Tibial artery (tissue), 4 donors: ENCODE measurements at regions not wholly inside any gene's neighbourhood (a gene's known extent, or its start where the extent isn't known, plus 50 kb on each side); places are given as distances from the start of the nearest gene placed in this dataset.
A peak's percentile ranks its signal among the peaks of the same experiment; 100 is the strongest.

Source experiments
- DNase-seq, 2 donors: peaks; one replicate each; pipeline ENCODE4 v3.0.0-alpha.2; 2019
- H3K27ac ChIP-seq, 2 donors: fragments of 200-600 bp; sonication (generic) in 1 of 2; 1 replicate in 1 of 2; 2 replicates in 1 of 2; pipeline ENCODE4 v1.5.1; 2018 to 2019; ENCODE audit warnings: mild to moderate bottlenecking in 1 of 2
- H3K27me3 ChIP-seq, 2 donors: fragments of 200-600 bp; sonication (generic) in 1 of 2; one replicate each; pipeline versions ENCODE4 v1.5.1 to v1.6.0; 2016 to 2019
- H3K36me3 ChIP-seq, 3 donors: fragments of 200-600 bp; sonication (generic) in 2 of 3; one replicate each; pipeline ENCODE4 v1.5.1; 2016 to 2019; ENCODE audit warnings: mild to moderate bottlenecking in 2 of 3
- H3K4me1 ChIP-seq, 4 donors: fragments of 200-600 bp; sonication (generic) in 2 of 4; 1 replicate in 3 of 4; 2 replicates in 1 of 4; pipeline ENCODE4 v1.5.1; 2016 to 2019
- H3K4me3 ChIP-seq, 2 donors: fragments of 200-600 bp; sonication (generic) in 1 of 2; 1 replicate in 1 of 2; 2 replicates in 1 of 2; pipeline ENCODE4 v1.5.1; 2018 to 2019; ENCODE audit warnings: mild to moderate bottlenecking in 2 of 2
- H3K9me3 ChIP-seq, 3 donors: fragments of 200-600 bp; sonication (generic) in 1 of 3; one replicate each; pipeline ENCODE4 v1.5.1; 2016 to 2019
- intact Hi-C: fragments of 100-400 bp; cut with DNase I; formaldehyde crosslinking; loops from one replicate; pipeline ENCODE4 v1.15.0; 2023; ENCODE audit warnings: low total_unique reads
- TF ChIP-seq, protein P1 (sequence below), 2 experiments: fragments of 200-600 bp in 1 of 2; fragments of 450-650 bp in 1 of 2; IDR thresholded peaks; one replicate each; pipeline ENCODE4 v1.5.1; 2017 to 2019; ENCODE audit warnings: antibody characterized with exemption in 2 of 2, mild to moderate bottlenecking in 1 of 2, moderate library complexity in 1 of 2

DNA sequence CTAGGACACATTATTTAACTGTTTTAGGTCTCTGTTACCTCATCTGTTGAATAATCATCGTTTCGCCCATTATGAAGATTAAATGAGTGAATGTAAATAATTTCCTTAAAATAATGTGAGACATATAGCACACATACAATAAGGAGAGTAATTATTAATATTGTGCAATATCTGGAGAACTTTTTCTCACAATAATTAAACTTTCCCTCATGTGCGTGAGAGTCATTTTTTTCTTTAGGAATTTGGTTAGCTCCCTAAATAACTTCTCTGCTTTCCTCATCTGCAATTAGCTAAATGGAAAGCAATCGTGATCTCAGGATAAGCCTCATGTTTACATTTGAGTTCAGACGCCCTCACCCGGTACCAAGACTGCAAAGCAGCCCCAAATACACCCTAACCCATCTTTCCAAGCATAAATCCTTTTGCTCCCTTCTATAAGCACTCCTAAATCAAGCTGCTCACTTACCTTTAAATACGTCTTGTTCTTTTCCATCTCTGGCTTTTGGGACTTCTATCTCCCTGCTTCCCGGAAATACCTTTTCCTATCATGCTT, 78.8 kb downstream of the MZT1 start:
- no peak for DNase-seq
- intact Hi-C loops = no loop called here
- Histone ChIP-seq H3K4me3 (no peak overlapping the region), H3K4me1 (no peaks in the 10 kb centered on the region), H3K36me3 (no peaks in the 10 kb centered on the region), H3K27ac (no peak overlapping the region), H3K9me3 (no peaks in the 10 kb centered on the region), H3K27me3 (no peaks in the 10 kb centered on the region)
- TF ChIP-seq, protein P1, sequence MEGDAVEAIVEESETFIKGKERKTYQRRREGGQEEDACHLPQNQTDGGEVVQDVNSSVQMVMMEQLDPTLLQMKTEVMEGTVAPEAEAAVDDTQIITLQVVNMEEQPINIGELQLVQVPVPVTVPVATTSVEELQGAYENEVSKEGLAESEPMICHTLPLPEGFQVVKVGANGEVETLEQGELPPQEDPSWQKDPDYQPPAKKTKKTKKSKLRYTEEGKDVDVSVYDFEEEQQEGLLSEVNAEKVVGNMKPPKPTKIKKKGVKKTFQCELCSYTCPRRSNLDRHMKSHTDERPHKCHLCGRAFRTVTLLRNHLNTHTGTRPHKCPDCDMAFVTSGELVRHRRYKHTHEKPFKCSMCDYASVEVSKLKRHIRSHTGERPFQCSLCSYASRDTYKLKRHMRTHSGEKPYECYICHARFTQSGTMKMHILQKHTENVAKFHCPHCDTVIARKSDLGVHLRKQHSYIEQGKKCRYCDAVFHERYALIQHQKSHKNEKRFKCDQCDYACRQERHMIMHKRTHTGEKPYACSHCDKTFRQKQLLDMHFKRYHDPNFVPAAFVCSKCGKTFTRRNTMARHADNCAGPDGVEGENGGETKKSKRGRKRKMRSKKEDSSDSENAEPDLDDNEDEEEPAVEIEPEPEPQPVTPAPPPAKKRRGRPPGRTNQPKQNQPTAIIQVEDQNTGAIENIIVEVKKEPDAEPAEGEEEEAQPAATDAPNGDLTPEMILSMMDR (IDR thresholded peaks at IDR 0.05) = no peak

DNA sequence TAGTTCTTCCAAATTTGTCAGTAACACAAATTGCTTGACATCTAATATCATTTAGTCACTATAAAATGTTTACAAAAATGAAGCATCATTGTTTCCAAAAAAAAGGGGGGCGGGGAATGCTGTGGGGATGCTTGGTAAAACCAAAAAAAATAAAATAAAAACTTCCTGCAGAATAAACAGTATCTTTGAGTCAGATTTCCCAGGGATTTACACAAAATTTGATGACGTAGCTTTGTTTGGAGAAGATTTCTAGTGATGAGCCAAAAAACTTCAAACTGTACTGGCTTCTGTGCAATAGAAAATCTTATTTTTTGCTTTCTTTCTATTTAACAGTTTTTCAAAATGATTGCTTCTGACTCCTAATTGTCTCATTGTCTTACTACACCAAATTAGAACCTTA, 80.0 kb downstream of the MZT1 start:
- TF ChIP-seq, protein P1 (IDR thresholded peaks at IDR 0.05) = no peak
- Histone ChIP-seq H3K4me3 (no peak overlapping the region), H3K4me1 (no peaks in the 10 kb centered on the region), H3K27ac (no peak overlapping the region), H3K9me3 (no peaks in the 10 kb centered on the region), H3K36me3 (no peaks in the 10 kb centered on the region), H3K27me3 (no peaks in the 10 kb centered on the region)
- intact Hi-C loops = no loop called here
- no peak for DNase-seq

DNA sequence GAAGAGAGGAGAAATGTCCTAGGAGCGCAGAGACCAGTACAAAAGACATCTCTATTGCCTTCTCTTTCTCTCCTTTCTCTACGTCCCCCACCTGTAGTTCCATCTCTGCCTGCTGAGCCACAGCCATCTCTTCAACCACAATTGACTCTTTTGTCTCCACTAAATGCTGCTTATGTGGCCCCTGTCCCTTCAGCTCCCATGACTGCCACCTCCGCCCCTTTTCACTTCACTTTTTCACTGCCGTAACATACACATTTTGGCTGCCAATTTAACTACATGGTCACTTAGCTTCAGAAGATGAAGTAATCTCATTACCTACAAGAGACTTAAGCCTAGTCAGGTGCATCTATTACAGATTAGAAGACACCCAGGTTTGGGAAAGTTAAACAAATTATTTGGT, 81.9 kb downstream of the MZT1 start:
- Histone ChIP-seq H3K4me1 (no peaks in the 10 kb centered on the region), H3K4me3 (no peak overlapping the region), H3K27me3 (no peaks in the 10 kb centered on the region), H3K27ac (no peak overlapping the region), H3K36me3 (no peaks in the 10 kb centered on the region), H3K9me3 (no peaks in the 10 kb centered on the region)
- DNase-seq = no peak
- TF ChIP-seq, protein P1 (IDR thresholded peaks at IDR 0.05) = no peak
- intact Hi-C loops = no loop called here

DNA sequence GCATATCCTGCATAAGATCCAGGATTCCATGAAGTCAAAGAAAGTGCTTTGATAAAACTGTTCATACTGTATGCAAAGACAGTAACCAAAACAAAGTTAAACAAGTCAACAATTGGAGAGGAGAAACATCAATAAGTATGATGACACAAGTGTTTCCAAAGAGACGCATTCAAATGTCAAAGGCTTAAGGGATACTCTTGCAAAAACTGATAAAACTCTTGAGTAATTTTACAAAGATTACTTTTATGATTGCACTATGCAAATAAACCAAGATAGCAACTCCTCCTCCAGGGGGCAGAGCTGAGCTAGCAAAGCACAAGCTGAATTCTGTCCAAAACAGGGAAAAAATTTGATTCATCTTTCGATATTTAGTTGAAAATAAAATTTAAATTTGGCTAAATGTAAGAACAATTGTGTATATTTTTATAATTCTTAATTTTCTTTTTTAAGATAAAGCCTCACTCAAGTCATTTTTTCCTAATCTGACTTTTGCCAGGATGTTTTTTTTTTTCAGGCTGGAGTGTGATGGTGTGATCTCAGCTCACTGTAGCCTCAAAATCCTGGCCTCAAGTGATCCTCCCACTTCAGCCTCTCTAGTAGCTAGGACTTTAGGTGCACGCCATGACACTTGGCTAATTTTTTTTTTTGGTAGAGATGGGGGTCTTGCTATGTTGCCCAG, 84.0 kb downstream of the MZT1 start:
- Histone ChIP-seq H3K4me1 (no peaks in the 10 kb centered on the region), H3K9me3 (no peaks in the 10 kb centered on the region), H3K27me3 (no peaks in the 10 kb centered on the region), H3K36me3 (no peaks in the 10 kb centered on the region), H3K4me3 (no peak overlapping the region), H3K27ac (no peak overlapping the region)
- intact Hi-C loops = no loop called here
- TF ChIP-seq, protein P1 (IDR thresholded peaks at IDR 0.05) = peak; percentile 31 to 38
- peak in 1 of 2 donors; percentile 28 for DNase-seq

DNA sequence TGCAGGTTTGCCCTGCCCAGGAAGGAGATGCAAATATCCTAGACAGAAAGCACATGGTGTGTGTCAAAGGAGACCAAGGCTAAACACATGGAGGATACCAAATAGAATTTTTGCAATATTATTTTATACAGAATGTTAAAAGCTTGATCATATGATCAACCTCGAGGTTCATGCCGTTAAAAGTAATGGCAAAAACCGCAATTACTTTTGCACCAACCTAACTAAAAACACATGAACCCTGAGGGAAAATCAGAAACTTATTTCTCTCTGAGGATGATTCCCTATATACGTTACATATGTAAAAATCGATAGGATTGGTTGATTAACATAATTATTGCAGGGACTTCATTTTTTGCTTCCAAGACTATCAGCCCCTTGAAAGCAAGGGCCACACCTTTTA, 88.1 kb downstream of the MZT1 start:
- intact Hi-C loops = no loop called here
- no peak for DNase-seq
- no peak overlapping the region for H3K27ac ChIP-seq
- TF ChIP-seq, protein P1 (IDR thresholded peaks at IDR 0.05) = no peak
- H3K4me3 ChIP-seq = no peak overlapping the region
- no peaks in the 10 kb centered on the region for H3K27me3 ChIP-seq
- H3K36me3 ChIP-seq = no peaks in the 10 kb centered on the region
- no peaks in the 10 kb centered on the region for H3K9me3 ChIP-seq
- no peaks in the 10 kb centered on the region for H3K4me1 ChIP-seq
